DMS114 treated with DMSO at 0.1 percent for 48 hours (cell line): ENCODE measurements at regions not wholly inside any gene's neighbourhood (a gene's known extent, or its start where the extent isn't known, plus 50 kb on each side); places are given as distances from the start of the nearest gene placed in this dataset.

Experiments
- DNase-seq: peaks from one replicate; lab custom pipeline; 2025; ENCODE audit not compliant: unreplicated experiment; lab: John Stamatoyannopoulos, UW

- no peak for DNase-seq
Observed at GRCh38 chr4:123966990-123967769, 570.6 kb downstream of the SPRY1 start.

GRCh38 chr4:123972031-123972430, 575.4 kb downstream of the SPRY1 start:
- no peak for DNase-seq

GRCh38 chr4:123974386-123975149, 578.0 kb downstream of the SPRY1 start:
- DNase-seq = no peak

- DNase-seq = no peak
Observed at GRCh38 chr4:123976285-123976684, 579.7 kb downstream of the SPRY1 start.

- DNase-seq = no peak
Observed at GRCh38 chr4:123976819-123977218, 580.2 kb downstream of the SPRY1 start.

- DNase-seq = no peak
Observed at GRCh38 chr4:123977641-123978081, 581.1 kb downstream of the SPRY1 start.

GRCh38 chr4:123978637-123979036, 582.0 kb downstream of the SPRY1 start:
- DNase-seq = no peak

- DNase-seq = no peak
Observed at GRCh38 chr4:123980736-123981300, 584.2 kb downstream of the SPRY1 start.

- no peak for DNase-seq
Observed at GRCh38 chr4:123984886-123985285, 588.3 kb downstream of the SPRY1 start.

- DNase-seq = no peak
Observed at GRCh38 chr4:123986268-123986798, 589.7 kb downstream of the SPRY1 start.

- no peak for DNase-seq
Observed at GRCh38 chr4:123987408-123987807, 590.8 kb downstream of the SPRY1 start.

- DNase-seq = no peak
Observed at GRCh38 chr4:123990310-123990870, 593.8 kb downstream of the SPRY1 start.

GRCh38 chr4:123994917-123995316, 598.3 kb downstream of the SPRY1 start:
- no peak for DNase-seq

GRCh38 chr4:123995936-123996335, 599.3 kb downstream of the SPRY1 start:
- DNase-seq = no peak

GRCh38 chr4:123996718-123997510, 600.3 kb downstream of the SPRY1 start:
- DNase-seq = no peak

- DNase-seq = no peak
Observed at GRCh38 chr4:123997776-123998449, 601.3 kb downstream of the SPRY1 start.

GRCh38 chr4:124000233-124000632, 603.6 kb downstream of the SPRY1 start:
- DNase-seq = no peak

GRCh38 chr4:124015766-124016165, 619.2 kb downstream of the SPRY1 start:
- no peak for DNase-seq

- no peak for DNase-seq
Observed at GRCh38 chr4:124017185-124017785, 620.7 kb downstream of the SPRY1 start.
